ENCODE measurements at regions not wholly inside any gene's neighbourhood (a gene's known extent, or its start where the extent isn't known, plus 50 kb on each side); places are given as distances from the start of the nearest gene placed in this dataset.
A peak's percentile ranks its signal among the peaks of the same experiment; 100 is the strongest.

GRCh38 chr1:4271338-4271998 lies 371.4 kb upstream of the C1orf174 start:
- no peaks in the 10 kb centered on the region for H3K36me3 ChIP-seq
- intact Hi-C loops (cut with DNase I; ENCODE audit: low total_unique reads): no loop called here
- peaks cover 0 to 43% (median 0%) of the 10 kb centered on the region in 3 donors for H3K27me3 ChIP-seq
- 71 to 81% (median 76%) methylated on average over 8 of the region's 8 CpGs for WGBS, 5 donors
- no peak for TF ChIP-seq POLR2A (IDR thresholded peaks at IDR 0.05)
- no peak overlapping the region for H3K4me3 ChIP-seq
- H3K4me1 ChIP-seq: no peaks in the 10 kb centered on the region
- DNase-seq: no peak
- no peak overlapping the region for H3K27ac ChIP-seq
- peaks cover 0 to 21% (median 18%) of the 10 kb centered on the region in 4 donors for H3K9me3 ChIP-seq

GRCh38 chr1:4272568-4272967 lies 372.5 kb upstream of the C1orf174 start:
- WGBS, 5 donors: 40 to 62% (median 54%) methylated on average over 3 of the region's 3 CpGs
- Histone ChIP-seq H3K4me1 (no peaks in the 10 kb centered on the region), H3K36me3 (no peaks in the 10 kb centered on the region), H3K4me3 (no peak overlapping the region), H3K27me3 (peaks cover 0 to 50% (median 0%) of the 10 kb centered on the region in 3 donors), H3K9me3 (peaks cover 0 to 27% (median 26%) of the 10 kb centered on the region in 4 donors), H3K27ac (no peak overlapping the region)
- DNase-seq: no peak
- TF ChIP-seq POLR2A (IDR thresholded peaks at IDR 0.05): no peak
- TF ChIP-seq CTCF (IDR thresholded peaks at IDR 0.05): no peak
- no peak for TF ChIP-seq POLR2AphosphoS5 (IDR thresholded peaks at IDR 0.05)
- no peak for TF ChIP-seq EP300 (IDR thresholded peaks at IDR 0.05)
- intact Hi-C loops (cut with DNase I; ENCODE audit: low total_unique reads): no loop called here

GRCh38 chr1:4273243-4273642 lies 373.2 kb upstream of the C1orf174 start:
- TF ChIP-seq EP300 (IDR thresholded peaks at IDR 0.05): no peak
- Histone ChIP-seq H3K9me3 (peaks cover 0 to 34% (median 33%) of the 10 kb centered on the region in 4 donors), H3K4me3 (no peak overlapping the region), H3K36me3 (no peaks in the 10 kb centered on the region), H3K27ac (no peak overlapping the region), H3K27me3 (peaks cover 0 to 47% (median 0%) of the 10 kb centered on the region in 3 donors), H3K4me1 (no peaks in the 10 kb centered on the region)
- intact Hi-C loops (cut with DNase I; ENCODE audit: low total_unique reads): no loop called here
- DNase-seq: peak in 1 of 2 donors; percentile 9
- 56 to 65% (median 58%) methylated on average over 3 of the region's 3 CpGs for WGBS, 5 donors

GRCh38 chr1:4273747-4274146 lies 373.7 kb upstream of the C1orf174 start:
- Histone ChIP-seq H3K9me3 (peaks cover 0 to 39% (median 37%) of the 10 kb centered on the region in 4 donors), H3K27ac (no peak overlapping the region), H3K27me3 (peaks cover 0 to 47% (median 0%) of the 10 kb centered on the region in 3 donors), H3K4me3 (no peak overlapping the region), H3K4me1 (no peaks in the 10 kb centered on the region), H3K36me3 (no peaks in the 10 kb centered on the region)
- intact Hi-C loops (cut with DNase I; ENCODE audit: low total_unique reads): no loop called here
- 33 to 52% (median 38%) methylated on average over 5 of the region's 5 CpGs for WGBS, 5 donors
- TF ChIP-seq POLR2AphosphoS5 (IDR thresholded peaks at IDR 0.05): no peak
- TF ChIP-seq CTCF (IDR thresholded peaks at IDR 0.05): no peak
- no peak for TF ChIP-seq EP300 (IDR thresholded peaks at IDR 0.05)
- TF ChIP-seq POLR2A (IDR thresholded peaks at IDR 0.05): no peak
- DNase-seq: no peak

- intact Hi-C loops (cut with DNase I; ENCODE audit: low total_unique reads): no loop called here
- 80 to 95% (median 87%) methylated on average over 9 of the region's 9 CpGs for WGBS, 5 donors
- Histone ChIP-seq H3K4me3 (no peak overlapping the region), H3K9me3 (peaks cover 0 to 45% (median 41%) of the 10 kb centered on the region in 4 donors), H3K36me3 (no peaks in the 10 kb centered on the region), H3K27me3 (peaks cover 0 to 47% (median 0%) of the 10 kb centered on the region in 3 donors), H3K4me1 (no peaks in the 10 kb centered on the region), H3K27ac (no peak overlapping the region)
- TF ChIP-seq POLR2A (IDR thresholded peaks at IDR 0.05) (no peak), CTCF (IDR thresholded peaks at IDR 0.05) (no peak), EP300 (IDR thresholded peaks at IDR 0.05) (no peak), POLR2AphosphoS5 (IDR thresholded peaks at IDR 0.05) (no peak)
- no peak for DNase-seq
Measured at GRCh38 chr1:4275083-4275482, 375.0 kb upstream of the C1orf174 start.
